Neural crest cell (in vitro differentiated cells): ENCODE measurements at regions not wholly inside any gene's neighbourhood (a gene's known extent, or its start where the extent isn't known, plus 50 kb on each side); places are given as distances from the start of the nearest gene placed in this dataset.
A peak's percentile ranks its signal among the peaks of the same experiment; 100 is the strongest.

Experiments used
- DNase-seq: peaks from one replicate; pipeline ENCODE4 v3.0.0; 2021; ENCODE audit warnings: low read depth, mixed read lengths, low spot score
- H3K27ac Mint-ChIP-seq: one replicate; pipeline ENCODE4 v1.8.0; 2021; ENCODE audit warnings: mild to moderate bottlenecking, mixed read lengths; ENCODE audit not compliant: unreplicated experiment
- H3K27me3 Mint-ChIP-seq: 2 replicates; pipeline ENCODE4 v1.8.0; 2021; ENCODE audit warnings: low read depth, mild to moderate bottlenecking, mixed read lengths
- H3K36me3 Mint-ChIP-seq: 2 replicates; pipeline ENCODE4 v1.8.0; 2021; ENCODE audit warnings: low read depth, mild to moderate bottlenecking, mixed read lengths
- H3K4me1 Mint-ChIP-seq: 2 replicates; pipeline ENCODE4 v1.8.0; 2021; ENCODE audit warnings: mixed read lengths
- H3K4me3 Mint-ChIP-seq: one replicate; pipeline ENCODE4 v1.8.0; 2021; ENCODE audit warnings: mild to moderate bottlenecking, mixed read lengths
- H3K9me3 Mint-ChIP-seq: 2 replicates; pipeline ENCODE4 v1.8.0; 2021; ENCODE audit warnings: mixed read lengths
- TF ChIP-seq, protein P1 (sequence below): fragments of 200-600 bp; sonication (generic); conservative IDR thresholded peaks from 2 replicates; pipeline ENCODE4 v1.5.0; 2021; ENCODE audit warnings: antibody characterized with exemption, mild to moderate bottlenecking

DNA sequence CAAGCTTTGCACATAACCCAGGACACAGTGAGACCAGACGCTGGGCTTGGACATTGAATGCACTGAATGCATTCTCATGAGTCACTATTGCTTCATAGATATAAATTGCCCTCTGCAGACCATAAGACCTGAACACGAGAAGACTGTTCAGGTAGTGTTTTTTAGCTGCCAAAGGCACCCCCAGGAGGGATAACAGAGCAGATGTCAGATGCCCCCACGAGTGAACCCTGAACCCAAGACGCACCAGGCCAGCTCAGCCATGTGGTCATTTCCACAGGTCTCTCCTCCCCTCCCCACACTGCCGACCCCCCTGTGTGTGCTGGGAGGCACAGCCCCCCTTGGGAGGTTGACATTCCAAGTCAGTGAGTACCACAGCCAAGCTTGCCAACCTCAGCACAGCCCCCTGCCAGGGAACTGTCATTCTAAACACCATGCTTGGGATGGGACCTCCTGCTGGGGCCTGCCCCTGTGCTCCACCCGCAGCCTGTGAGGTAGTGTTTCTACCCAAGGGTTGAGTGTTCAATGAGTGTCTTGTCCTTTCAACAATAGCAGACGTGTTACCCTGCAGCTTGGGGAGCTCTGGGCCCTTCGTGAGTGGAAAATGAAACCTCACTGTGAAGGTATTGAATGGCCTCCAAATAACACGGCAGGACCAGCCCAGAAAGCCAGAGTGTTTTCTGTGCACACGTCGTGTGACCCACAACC, 68.2 kb downstream of the PSMG1 start:
- Mint-ChIP-seq H3K4me3 (no peak overlapping the region), H3K27me3 (no peaks in the 10 kb centered on the region), H3K9me3 (no peaks in the 10 kb centered on the region), H3K36me3 (no peaks in the 10 kb centered on the region), H3K4me1 (peaks cover 9% of the 10 kb centered on the region), H3K27ac (peak overlapping the region; percentile 23)
- TF ChIP-seq, protein P1, sequence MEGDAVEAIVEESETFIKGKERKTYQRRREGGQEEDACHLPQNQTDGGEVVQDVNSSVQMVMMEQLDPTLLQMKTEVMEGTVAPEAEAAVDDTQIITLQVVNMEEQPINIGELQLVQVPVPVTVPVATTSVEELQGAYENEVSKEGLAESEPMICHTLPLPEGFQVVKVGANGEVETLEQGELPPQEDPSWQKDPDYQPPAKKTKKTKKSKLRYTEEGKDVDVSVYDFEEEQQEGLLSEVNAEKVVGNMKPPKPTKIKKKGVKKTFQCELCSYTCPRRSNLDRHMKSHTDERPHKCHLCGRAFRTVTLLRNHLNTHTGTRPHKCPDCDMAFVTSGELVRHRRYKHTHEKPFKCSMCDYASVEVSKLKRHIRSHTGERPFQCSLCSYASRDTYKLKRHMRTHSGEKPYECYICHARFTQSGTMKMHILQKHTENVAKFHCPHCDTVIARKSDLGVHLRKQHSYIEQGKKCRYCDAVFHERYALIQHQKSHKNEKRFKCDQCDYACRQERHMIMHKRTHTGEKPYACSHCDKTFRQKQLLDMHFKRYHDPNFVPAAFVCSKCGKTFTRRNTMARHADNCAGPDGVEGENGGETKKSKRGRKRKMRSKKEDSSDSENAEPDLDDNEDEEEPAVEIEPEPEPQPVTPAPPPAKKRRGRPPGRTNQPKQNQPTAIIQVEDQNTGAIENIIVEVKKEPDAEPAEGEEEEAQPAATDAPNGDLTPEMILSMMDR = no peak
- DNase-seq = no peak

DNA sequence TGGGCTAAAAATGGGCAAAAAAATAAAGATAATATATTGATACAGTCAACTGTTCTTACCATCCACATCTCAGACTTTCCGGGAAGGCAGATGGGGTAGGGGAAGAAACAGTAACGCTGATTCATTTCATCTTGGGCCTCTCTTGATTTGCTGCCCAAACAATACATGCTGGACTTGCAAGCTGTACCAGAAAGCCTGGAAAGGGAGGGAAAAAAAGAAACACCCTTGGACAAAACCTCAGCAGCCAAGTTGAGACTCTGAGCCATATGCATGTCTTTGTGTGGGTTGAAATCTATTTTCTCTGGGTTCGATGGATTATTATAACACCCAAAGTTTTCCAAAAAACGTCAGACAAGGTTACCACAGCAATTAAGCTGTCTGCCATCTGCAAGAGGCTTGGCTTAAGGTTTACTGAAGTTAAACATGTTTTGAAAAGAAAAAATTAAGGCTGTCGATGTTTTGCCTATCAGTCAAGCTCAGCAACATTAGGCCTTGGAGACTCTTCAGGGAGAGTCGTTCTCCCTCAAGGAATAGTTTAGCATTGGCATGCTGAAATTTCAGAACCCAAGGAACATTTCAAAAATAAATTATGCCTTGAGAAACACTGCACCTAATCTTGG, 71.2 kb downstream of the PSMG1 start:
- no peak overlapping the region for H3K27ac Mint-ChIP-seq
- no peaks in the 10 kb centered on the region for H3K36me3 Mint-ChIP-seq
- DNase-seq = no peak
- no peak overlapping the region for H3K4me3 Mint-ChIP-seq
- peaks cover 9% of the 10 kb centered on the region for H3K4me1 Mint-ChIP-seq
- TF ChIP-seq, protein P1 = no peak
- no peaks in the 10 kb centered on the region for H3K9me3 Mint-ChIP-seq
- no peaks in the 10 kb centered on the region for H3K27me3 Mint-ChIP-seq

DNA sequence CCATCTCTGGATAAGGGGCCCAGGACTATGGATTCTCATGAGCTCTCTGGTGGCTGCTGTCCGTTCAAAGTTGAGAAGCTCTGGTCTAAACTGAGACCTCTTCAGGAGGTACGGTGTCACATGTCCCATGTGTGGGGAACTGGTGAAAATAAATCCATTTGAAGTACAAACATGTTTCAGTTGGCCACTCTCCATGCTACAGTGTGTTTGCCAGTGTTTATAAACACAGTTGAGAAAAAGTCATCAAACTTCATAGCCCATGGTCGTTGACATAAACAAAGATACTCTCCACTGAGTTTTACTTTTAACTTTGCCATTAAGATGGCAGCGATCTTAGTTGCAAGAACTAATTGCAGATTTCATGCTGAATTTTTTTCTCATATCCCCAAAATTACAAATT, 72.8 kb downstream of the PSMG1 start:
- TF ChIP-seq, protein P1 = no peak
- no peak overlapping the region for H3K27ac Mint-ChIP-seq
- DNase-seq = no peak
- H3K4me3 Mint-ChIP-seq = no peak overlapping the region
- H3K9me3 Mint-ChIP-seq = no peaks in the 10 kb centered on the region
- H3K36me3 Mint-ChIP-seq = no peaks in the 10 kb centered on the region
- no peaks in the 10 kb centered on the region for H3K27me3 Mint-ChIP-seq
- peaks cover 10% of the 10 kb centered on the region for H3K4me1 Mint-ChIP-seq

DNA sequence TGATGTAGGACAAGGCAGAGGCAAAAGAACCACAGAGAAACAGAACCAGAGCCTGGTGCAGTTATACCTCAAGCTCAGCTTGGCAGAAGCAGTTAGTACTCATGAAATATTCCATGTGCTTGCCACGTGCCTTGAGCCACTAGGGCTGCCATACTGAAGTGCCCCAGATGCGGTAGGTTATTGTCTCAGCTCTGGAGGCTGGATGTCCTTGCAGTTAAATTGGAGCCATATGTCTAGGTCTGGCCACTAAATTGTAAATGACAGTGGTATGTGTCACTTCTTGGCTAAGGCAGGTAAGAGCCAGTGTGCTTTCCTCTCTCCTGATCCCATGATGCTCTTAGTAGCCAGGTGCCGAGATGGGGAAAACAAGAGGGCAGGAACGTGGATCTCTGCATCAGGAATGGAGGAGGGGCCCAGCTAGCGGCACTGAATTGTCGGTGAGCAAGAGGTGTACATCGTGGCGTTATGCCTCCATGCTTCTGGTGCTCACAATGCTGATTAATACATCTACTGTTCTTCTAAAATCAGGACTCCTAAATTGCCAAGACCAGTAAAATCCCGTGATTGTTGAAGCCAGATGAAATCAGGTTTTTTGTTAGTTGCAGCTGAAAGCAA, 73.5 kb downstream of the PSMG1 start:
- no peak for DNase-seq
- TF ChIP-seq, protein P1 = no peak
- no peak overlapping the region for H3K27ac Mint-ChIP-seq
- no peaks in the 10 kb centered on the region for H3K27me3 Mint-ChIP-seq
- H3K36me3 Mint-ChIP-seq = no peaks in the 10 kb centered on the region
- H3K4me3 Mint-ChIP-seq = no peak overlapping the region
- no peaks in the 10 kb centered on the region for H3K9me3 Mint-ChIP-seq
- H3K4me1 Mint-ChIP-seq = peaks cover 13% of the 10 kb centered on the region

DNA sequence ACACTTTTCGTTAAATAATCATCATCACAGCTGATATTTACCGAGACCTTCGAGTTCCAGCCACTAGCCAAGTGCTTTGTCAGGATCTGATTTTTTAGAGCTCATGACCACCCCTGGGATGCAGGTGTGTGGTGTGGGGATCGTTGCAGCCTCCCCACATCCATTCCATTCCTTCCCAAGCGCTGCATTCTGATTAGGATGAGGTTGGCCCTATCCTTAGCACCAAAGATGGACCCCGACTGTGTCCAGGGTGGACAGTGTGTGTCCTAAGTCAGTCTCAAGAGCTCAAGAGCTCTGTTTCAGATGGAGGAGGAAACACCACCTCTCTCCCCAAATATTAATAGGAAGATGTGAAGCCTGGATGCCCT, 74.1 kb downstream of the PSMG1 start:
- Mint-ChIP-seq H3K9me3 (no peaks in the 10 kb centered on the region), H3K27ac (no peak overlapping the region), H3K4me1 (peaks cover 9% of the 10 kb centered on the region), H3K4me3 (no peak overlapping the region), H3K27me3 (peaks cover 2% of the 10 kb centered on the region), H3K36me3 (no peaks in the 10 kb centered on the region)
- TF ChIP-seq, protein P1 = no peak
- no peak for DNase-seq
